NCI-H2029 (cell line): ENCODE measurements at regions not wholly inside any gene's neighbourhood (a gene's known extent, or its start where the extent isn't known, plus 50 kb on each side); places are given as distances from the start of the nearest gene placed in this dataset.
"Not testable (repeated sequence)": the region's sequence is repeated elsewhere in the genome, so short reads cannot be mapped to it uniquely, and the experiment has no call there.

ENCODE experiments used
- DNase-seq: peaks from one replicate; lab custom pipeline; 2025; lab: John Stamatoyannopoulos, UW

- no peak for DNase-seq
Observed at GRCh38 chr20:48329676-48330664, 497.8 kb downstream of the PREX1 start.

DNA sequence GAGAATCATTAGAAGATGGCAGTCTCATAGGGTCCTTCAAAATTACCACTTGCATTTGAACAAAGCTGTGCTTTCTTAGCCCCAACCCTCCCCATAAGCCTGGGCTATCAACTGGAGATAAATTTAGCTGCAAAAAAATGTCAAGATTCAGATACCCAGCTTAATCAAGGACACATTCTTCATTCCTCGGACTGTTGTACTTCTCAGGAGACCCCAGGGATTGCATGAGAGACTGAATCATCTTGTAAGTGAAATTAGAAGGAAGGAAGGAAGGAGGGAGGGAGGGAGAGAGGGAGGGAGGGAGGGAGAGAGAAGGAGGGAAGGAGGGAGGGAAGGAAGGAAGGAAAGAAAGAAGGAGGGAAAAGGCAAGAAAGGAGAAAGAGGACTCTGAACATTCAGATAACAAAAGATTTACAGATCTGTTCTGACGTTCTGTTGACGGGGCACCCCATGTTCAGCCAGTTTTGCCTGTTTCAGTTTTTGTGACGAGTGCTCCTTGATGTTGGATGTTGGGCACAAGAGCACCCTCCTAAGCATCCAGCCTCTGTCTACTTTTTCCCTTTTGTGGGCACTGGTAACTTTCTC, 498.7 kb downstream of the PREX1 start:
- no peak for DNase-seq

DNA sequence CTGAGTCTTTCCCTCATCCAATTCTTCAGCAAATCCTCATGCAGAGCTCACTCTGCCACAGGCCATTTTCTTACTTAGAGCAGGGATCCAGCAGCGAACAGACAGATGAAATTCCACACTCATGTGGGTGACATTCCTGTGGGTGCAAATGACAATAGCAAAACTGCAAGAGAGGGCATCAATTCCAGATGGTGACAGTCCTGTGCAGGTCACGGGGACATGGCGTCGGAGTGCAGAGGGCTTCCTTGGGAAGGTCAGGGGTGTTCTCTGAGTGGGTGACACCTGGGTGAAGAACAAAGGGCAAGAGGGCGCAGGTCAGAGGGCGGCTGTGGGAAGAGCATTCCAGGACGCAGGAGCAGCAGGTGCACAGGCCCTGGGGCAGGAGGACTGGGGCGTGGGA, 500.0 kb downstream of the PREX1 start:
- DNase-seq: not testable (repeated sequence)

DNA sequence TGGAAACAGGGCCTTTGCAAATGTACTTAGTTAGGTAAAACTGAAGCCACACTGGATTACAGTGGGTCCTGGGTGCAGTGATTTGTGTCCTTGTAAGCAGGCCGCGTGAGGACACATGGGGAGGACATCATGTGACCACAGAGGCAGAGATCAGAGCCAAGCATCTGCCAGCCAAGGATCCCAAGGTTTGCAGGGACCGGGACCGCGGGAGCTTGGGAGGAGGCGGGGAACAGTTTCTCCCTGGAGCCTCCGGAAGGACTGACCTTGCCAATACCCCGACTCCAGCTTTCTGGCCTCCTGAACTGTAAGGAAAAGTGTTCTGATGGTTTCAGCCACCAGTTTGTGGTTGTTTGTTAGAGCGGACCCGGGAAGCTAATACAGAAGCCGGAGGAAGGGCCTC, 500.9 kb downstream of the PREX1 start:
- no peak for DNase-seq

- DNase-seq: no peak
Observed at GRCh38 chr20:48326434-48326691, 501.4 kb downstream of the PREX1 start.

GRCh38 chr20:48325656-48326433, 502.0 kb downstream of the PREX1 start:
- no peak for DNase-seq

DNA sequence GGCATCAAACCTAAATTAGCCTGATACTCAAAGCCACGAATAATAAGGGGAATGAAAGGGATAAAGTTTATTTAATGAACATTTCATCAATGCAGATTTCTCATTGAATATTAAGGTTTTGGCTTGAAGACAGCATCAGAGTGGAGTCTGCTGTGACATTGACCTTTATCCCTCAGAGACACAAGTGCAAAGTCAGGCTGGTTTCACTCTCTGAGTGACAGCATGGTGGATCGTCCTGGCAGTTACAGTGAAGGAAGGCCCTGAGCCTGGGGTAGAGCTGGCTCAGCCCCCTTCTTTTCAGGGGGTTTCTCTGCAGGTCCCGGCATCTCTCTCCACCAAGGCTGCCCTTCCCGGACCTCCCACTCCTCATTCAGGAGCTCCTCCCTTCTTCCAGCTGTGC, 503.1 kb downstream of the PREX1 start:
- no peak for DNase-seq

DNA sequence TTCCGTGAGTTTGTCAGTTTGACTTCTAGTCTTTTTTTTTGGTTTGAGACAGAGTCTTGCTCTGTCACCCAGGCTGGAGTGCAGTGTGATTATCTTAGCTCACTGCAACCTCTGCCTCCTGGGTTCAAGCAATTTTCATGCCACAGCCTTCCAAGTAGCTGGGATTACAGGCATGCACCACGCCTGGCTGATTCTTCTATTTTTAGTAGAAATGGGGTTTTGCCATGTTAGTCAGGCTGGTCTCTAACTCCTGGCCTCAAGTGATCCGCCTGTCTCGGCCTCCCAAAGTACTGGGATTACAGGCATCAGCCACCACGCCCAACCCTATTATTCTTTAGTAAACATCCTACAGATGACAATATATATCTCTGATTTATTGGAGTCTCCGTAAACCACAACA, 506.5 kb downstream of the PREX1 start:
- DNase-seq: no peak

DNA sequence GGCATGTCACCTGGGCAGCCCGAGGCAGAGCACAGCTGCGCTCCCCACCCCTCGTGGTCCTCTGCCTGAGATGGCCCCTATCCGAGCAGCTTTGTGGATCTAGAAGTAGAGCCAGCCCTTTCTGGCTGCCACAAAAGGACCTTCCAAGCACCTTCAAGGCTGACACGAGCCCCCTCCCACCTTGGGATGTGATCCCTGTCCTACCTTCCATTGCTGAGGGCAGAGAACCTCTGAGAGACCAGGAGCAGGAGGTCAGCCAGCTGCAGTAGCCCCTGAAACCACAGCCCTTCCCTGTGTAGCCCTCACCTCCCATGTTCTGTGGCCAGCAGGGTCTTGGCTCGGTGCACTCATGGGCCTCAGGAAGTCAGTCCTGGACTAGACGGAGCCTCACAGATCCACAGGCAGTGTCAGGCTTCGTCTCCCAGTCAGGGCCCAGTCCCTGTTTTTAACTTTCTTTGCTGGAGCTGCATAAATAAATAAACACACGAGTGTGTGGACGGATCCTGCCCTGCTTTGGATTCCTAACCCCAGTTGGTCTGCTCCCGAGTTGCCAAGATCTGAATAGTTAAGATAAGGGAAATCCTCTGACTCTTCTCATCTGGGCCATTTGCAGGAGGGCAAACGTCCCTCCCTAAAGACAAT, 507.7 kb downstream of the PREX1 start:
- DNase-seq: no peak

GRCh38 chr20:48317578-48317977, 510.2 kb downstream of the PREX1 start:
- DNase-seq: no peak

- no peak for DNase-seq
Observed at GRCh38 chr20:48314925-48315592, 512.7 kb downstream of the PREX1 start.

- no peak for DNase-seq
Observed at GRCh38 chr20:48313324-48313723, 514.5 kb downstream of the PREX1 start.

DNA sequence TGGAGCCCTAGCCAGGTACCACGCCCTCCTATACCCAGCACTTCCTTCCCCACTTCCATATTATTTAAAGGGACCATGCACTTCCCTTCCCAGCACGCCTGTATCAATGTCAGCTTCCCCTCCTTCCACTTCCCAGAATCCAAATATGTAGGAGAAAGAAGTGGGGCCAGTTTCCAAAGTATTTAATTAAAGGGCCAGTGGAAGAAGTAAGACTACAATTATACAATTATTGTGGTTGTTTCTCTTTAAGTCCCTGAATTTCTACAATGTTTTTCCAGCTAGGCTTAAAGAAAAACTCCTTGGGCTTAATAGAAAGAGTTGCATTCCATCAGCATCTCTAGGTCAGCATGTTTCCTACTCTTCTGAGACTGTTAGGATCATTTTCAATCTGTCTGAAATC, 515.8 kb downstream of the PREX1 start:
- no peak for DNase-seq

- DNase-seq: no peak
Observed at GRCh38 chr20:48310305-48310704, 517.5 kb downstream of the PREX1 start.

DNA sequence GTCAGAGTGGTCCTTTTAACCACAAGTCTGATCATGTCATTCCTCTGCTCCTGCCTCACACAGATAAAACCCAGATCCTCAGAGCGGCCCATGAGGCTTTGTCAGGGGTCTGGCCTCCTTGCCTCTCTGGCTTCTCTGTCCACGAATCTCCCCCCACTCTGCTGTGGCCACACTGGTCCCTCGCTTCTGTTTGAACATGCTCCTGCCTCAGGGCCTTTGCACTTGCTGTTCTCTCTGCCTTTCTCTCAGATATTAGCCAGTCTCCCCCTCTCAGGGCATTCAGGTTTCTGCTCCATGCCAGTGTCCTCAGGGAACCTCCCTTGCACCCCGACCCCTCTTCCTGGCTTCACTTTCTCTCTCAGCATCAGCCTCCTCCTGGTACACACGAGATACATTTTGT, 518.5 kb downstream of the PREX1 start:
- no peak for DNase-seq

- no peak for DNase-seq
Observed at GRCh38 chr20:48308882-48309281, 518.9 kb downstream of the PREX1 start.

DNA sequence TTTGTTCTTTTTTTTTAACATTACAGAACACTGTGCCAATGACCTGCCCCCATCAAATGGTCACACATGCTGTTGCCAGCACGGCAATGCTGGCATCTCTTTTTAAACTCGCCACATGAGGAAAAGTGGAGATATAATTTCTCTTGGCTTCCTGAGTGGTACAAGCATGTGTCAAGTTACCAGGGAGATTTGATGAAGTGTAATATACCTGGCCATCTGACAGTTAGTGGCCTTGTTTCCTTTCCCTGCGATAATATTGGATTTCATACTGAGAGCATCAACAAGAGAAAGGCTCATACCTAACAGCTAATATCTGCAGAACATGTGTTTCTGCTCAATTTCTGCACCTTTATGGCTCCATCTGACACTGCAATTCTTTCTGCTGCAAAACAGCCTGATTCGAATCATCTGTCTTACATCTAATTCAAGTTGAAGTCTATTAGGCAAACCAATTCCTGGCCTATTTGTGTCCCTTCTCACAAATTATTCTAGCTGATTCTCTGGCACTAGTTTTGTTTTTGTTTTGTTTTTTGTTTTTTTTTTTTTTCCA, 519.5 kb downstream of the PREX1 start:
- no peak for DNase-seq

GRCh38 chr20:48307277-48307676, 520.5 kb downstream of the PREX1 start:
- no peak for DNase-seq

GRCh38 chr20:48302844-48303542, 517.7 kb upstream of the SULF2 start:
- DNase-seq: no peak

DNA sequence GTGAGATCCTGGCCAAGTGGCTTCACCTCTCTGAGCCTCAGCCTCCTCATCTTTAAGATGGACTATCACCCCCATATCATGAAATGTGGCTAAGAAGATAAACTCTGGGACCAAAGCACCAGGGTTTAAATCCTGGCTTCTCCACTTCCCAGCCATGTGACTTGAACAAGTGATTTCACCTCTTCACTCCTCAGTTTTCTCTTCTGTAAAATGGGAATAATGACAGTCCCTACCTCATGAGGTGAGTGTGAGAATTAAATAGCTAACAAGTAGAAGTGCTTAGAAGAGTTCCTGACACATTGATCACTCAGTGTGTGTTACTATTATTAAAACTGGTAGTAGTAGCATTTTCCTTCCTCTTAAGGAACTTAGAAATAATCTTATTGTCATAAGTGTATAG, 516.9 kb upstream of the SULF2 start:
- DNase-seq: no peak

DNA sequence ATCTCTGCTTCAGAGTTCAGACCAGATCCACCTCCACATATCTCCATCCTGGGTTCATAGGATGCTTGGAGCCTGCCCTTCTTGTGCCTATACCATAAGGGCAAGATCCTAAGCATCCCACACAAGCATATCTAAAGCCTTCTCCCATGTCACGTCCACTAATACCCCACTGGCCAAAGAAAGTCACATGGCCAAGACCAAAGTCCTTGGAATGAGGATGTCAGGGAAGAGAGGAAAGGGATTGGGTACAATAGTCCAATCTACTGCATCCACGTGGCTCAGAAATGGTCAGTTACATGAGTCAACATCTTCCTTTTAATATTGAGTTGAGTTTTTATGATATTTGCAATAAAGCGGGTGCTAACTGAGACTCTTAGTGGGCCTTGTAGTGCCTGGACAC, 515.9 kb upstream of the SULF2 start:
- no peak for DNase-seq
